Endothelial cell of umbilical vein (primary cell): ENCODE measurements at regions not wholly inside any gene's neighbourhood (a gene's known extent, or its start where the extent isn't known, plus 50 kb on each side); places are given as distances from the start of the nearest gene placed in this dataset.

ENCODE experiments used
- BruUV-seq: library from RNA; stranded (reverse); fragments of 400-500 nt; replicated peaks from 2 replicates; lab custom pipeline; 2021; lab: Mats Ljungman, UMichigan
- CTCF ChIA-PET: fragments of 300-600, 350-600 bp; sonication (Branson Sonifier 250); formaldehyde crosslinking; loops from one replicate; lab custom pipeline; 2021; ENCODE audit warnings: antibody characterized with exemption, inconsistent platforms; lab: Charles Lee
- POLR2A ChIA-PET: fragments of 300-600, 350-600 bp; sonication (Branson Sonifier 250); formaldehyde crosslinking; loops from one replicate; lab custom pipeline; 2021; ENCODE audit warnings: antibody characterized with exemption, inconsistent platforms; lab: Charles Lee
- DNase-seq: peaks from one replicate; pipeline ENCODE4 v3.0.0-alpha.2; 2011; ENCODE audit warnings: low read depth, low spot score
- FAIRE-seq: peaks from 2 replicates; lab custom pipeline; 2011; peaks lifted over from hg19 to GRCh38; lab: Jason Lieb, UNC
- H2AFZ ChIP-seq: 2 replicates; pipeline ENCODE4 v1.6.0; 2012; ENCODE audit warnings: low read depth, low read length, control low read depth, inconsistent platforms
- H3K27ac ChIP-seq: 2 replicates; pipeline ENCODE4 v1.5.1; 2011; ENCODE audit warnings: low read depth, mild to moderate bottlenecking, control low read depth, low read length, moderate library complexity; ENCODE audit not compliant: insufficient read depth
- H3K27me3 ChIP-seq, 2 experiments: 2 replicates each; pipeline versions ENCODE4 v1.6.0 to v1.6.1; 2011; ENCODE audit warnings: low read length in 2 of 2, mixed read lengths in 1 of 2; ENCODE audit not compliant: control insufficient read depth in 2 of 2, insufficient read depth in 2 of 2
- H3K36me3 ChIP-seq, 2 experiments: 2 replicates in 1 of 2; 3 replicates in 1 of 2; pipeline ENCODE4 v1.5.1; 2011; ENCODE audit warnings: low read length in 2 of 2, mild to moderate bottlenecking in 1 of 2, moderate library complexity in 1 of 2; ENCODE audit not compliant: control insufficient read depth in 2 of 2, insufficient read depth in 2 of 2; ENCODE audit errors: extremely low read depth in 1 of 2
- H3K4me1 ChIP-seq: 3 replicates; pipeline ENCODE4 v1.5.1; 2011; ENCODE audit warnings: mild to moderate bottlenecking, low read length; ENCODE audit not compliant: control insufficient read depth, insufficient read depth; ENCODE audit errors: extremely low read depth
- H3K4me2 ChIP-seq: 2 replicates; pipeline ENCODE4 v1.6.1; 2011; ENCODE audit warnings: low read length, control low read depth, mixed read lengths; ENCODE audit not compliant: insufficient read depth
- H3K4me3 ChIP-seq, 3 experiments: fragments of 200-600 bp in 1 of 3; sonication (generic), shearing (Covaris generic) in 1 of 3; replicated peaks in 1 of 3; 2 replicates each; pipeline ENCODE4 v1.5.1; 2011 to 2016; ENCODE audit warnings: control low read depth in 3 of 3, low read length in 3 of 3, mild to moderate bottlenecking in 2 of 3, inconsistent platforms in 1 of 3, low read depth in 1 of 3, moderate library complexity in 1 of 3; ENCODE audit not compliant: insufficient read depth in 1 of 3
- H3K79me2 ChIP-seq: 2 replicates; pipeline ENCODE4 v1.6.0; 2012; ENCODE audit warnings: low read length, inconsistent platforms; ENCODE audit not compliant: control insufficient read depth, insufficient read depth
- H3K9ac ChIP-seq: replicated peaks from 2 replicates; pipeline ENCODE3; 2011; ENCODE audit warnings: low read length, control low read depth; ENCODE audit not compliant: insufficient read depth; ENCODE audit errors: extremely low read depth
- H3K9me1 ChIP-seq: replicated peaks from 3 replicates; pipeline ENCODE4 v1.6.0; 2011; ENCODE audit warnings: mild to moderate bottlenecking, low read length; ENCODE audit not compliant: control insufficient read depth, insufficient read depth; ENCODE audit errors: extremely low read depth
- H3K9me3 ChIP-seq: replicated peaks from 2 replicates; pipeline ENCODE4 v1.5.1; 2012; ENCODE audit warnings: low read length, inconsistent platforms; ENCODE audit not compliant: control insufficient read depth, insufficient read depth
- H4K20me1 ChIP-seq: replicated peaks from 2 replicates; pipeline ENCODE3; 2011; ENCODE audit warnings: mild to moderate bottlenecking, low read length; ENCODE audit not compliant: control insufficient read depth, insufficient read depth; ENCODE audit errors: extremely low read depth
- EZH2 ChIP-seq: IDR thresholded peaks from 2 replicates; pipeline ENCODE4 v1.6.1; 2012; ENCODE audit warnings: borderline replicate concordance, low read depth, mild to moderate bottlenecking, moderate library complexity, low read length, inconsistent platforms; ENCODE audit not compliant: severe bottlenecking
- FOS ChIP-seq: IDR thresholded peaks from 2 replicates; pipeline ENCODE4 v1.6.1; 2011; ENCODE audit warnings: mild to moderate bottlenecking, low read length, moderate library complexity, borderline replicate concordance; ENCODE audit not compliant: insufficient read depth
- GATA2 ChIP-seq: IDR thresholded peaks from 2 replicates; pipeline ENCODE4 v1.7.0; 2011; ENCODE audit warnings: low read depth, mild to moderate bottlenecking, moderate library complexity, mixed read lengths, low read length; ENCODE audit not compliant: insufficient read length, insufficient read depth
- JUN ChIP-seq: IDR thresholded peaks from 2 replicates; pipeline ENCODE4 v1.6.1; 2011; ENCODE audit warnings: borderline replicate concordance, low read depth; ENCODE audit not compliant: insufficient read length, insufficient read depth
- MYC ChIP-seq: IDR thresholded peaks from one replicate; pipeline ENCODE4 v1.6.1; 2011; ENCODE audit warnings: mild to moderate bottlenecking, low read depth, low read length
- POLR2A ChIP-seq: IDR thresholded peaks from 2 replicates; pipeline ENCODE4 v1.6.1; 2012; ENCODE audit warnings: low read depth, mild to moderate bottlenecking, control low read depth, low read length
- POLR2AphosphoS5 ChIP-seq: IDR thresholded peaks from 2 replicates; pipeline ENCODE4 v1.6.1; 2012; ENCODE audit warnings: low read depth, mild to moderate bottlenecking, control low read depth, low read length, moderate library complexity; ENCODE audit not compliant: insufficient read depth
- dilution Hi-C: fragments of 300-500 bp; cut with MboI; formaldehyde crosslinking; loops from one replicate; pipeline ENCODE4 v1.15.0; 2019; ENCODE audit warnings: low sequenced_read_pairs; ENCODE audit not compliant: extremely low pct_ligation_motif_present
- intact Hi-C: fragments of 100-400 bp; cut with micrococcal nuclease; formaldehyde crosslinking; loops from one replicate; pipeline ENCODE4 v1.10.0; 2022
- TF ChIP-seq, protein P1 (sequence below), 2 donors: IDR thresholded peaks; 1 replicate in 1 of 2; 2 replicates in 1 of 2; pipeline ENCODE4 v1.5.1; 2011; ENCODE audit warnings: low read length in 2 of 2, mild to moderate bottlenecking in 2 of 2, moderate library complexity in 2 of 2, control low read depth in 1 of 2, inconsistent platforms in 1 of 2, low read depth in 1 of 2; ENCODE audit not compliant: insufficient read depth in 1 of 2; ENCODE audit errors: extremely low read depth in 1 of 2
- TF ChIP-seq, protein P2 (sequence below): IDR thresholded peaks from 2 replicates; pipeline ENCODE4 v1.6.1; 2011; ENCODE audit not compliant: insufficient read depth, insufficient read length

DNA sequence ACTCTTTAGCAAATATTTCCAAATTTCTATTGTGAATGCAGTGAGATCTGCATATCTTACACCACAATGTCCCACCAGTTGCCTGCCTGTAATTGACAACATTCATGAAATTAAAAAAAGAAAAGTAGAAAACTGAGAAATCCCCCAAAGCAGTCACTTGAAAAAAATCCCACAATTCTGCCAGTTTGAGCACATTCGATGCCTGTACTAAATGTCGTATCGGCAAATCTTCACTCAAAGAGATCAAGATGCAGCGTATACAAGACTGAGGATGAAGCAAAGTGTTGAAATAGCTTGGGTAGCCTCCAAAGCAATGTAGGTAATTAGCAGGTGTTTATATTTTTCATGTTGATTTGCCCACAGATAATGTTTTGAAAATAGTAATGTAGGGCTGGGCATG, 186.7 kb upstream of the ZEB2 start:
- no peaks in the 10 kb centered on the region for H3K79me2 ChIP-seq
- no peak for TF ChIP-seq GATA2
- TF ChIP-seq, protein P1, sequence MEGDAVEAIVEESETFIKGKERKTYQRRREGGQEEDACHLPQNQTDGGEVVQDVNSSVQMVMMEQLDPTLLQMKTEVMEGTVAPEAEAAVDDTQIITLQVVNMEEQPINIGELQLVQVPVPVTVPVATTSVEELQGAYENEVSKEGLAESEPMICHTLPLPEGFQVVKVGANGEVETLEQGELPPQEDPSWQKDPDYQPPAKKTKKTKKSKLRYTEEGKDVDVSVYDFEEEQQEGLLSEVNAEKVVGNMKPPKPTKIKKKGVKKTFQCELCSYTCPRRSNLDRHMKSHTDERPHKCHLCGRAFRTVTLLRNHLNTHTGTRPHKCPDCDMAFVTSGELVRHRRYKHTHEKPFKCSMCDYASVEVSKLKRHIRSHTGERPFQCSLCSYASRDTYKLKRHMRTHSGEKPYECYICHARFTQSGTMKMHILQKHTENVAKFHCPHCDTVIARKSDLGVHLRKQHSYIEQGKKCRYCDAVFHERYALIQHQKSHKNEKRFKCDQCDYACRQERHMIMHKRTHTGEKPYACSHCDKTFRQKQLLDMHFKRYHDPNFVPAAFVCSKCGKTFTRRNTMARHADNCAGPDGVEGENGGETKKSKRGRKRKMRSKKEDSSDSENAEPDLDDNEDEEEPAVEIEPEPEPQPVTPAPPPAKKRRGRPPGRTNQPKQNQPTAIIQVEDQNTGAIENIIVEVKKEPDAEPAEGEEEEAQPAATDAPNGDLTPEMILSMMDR (IDR thresholded peaks at IDR 0.05; ENCODE audit: extremely low read depth in 1 of 2, insufficient read depth in 1 of 2, low read depth in 1 of 2, low read length in 2 of 2), result no peak
- no peak for TF ChIP-seq FOS
- no peak for TF ChIP-seq JUN
- TF ChIP-seq POLR2AphosphoS5, result no peak
- TF ChIP-seq, protein P2, sequence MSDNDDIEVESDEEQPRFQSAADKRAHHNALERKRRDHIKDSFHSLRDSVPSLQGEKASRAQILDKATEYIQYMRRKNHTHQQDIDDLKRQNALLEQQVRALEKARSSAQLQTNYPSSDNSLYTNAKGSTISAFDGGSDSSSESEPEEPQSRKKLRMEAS, result no peak
- TF ChIP-seq POLR2A, result no peak
- no peak for TF ChIP-seq EZH2
- no peak for TF ChIP-seq MYC
- no peak overlapping the region for H3K4me3 ChIP-seq
- ChIA-PET POLR2A (no interaction called here), CTCF (no interaction called here)
- no peaks in the 10 kb centered on the region for H3K9me1 ChIP-seq
- H3K9ac ChIP-seq, result no peak overlapping the region
- dilution Hi-C loops (no loop called here), intact Hi-C loops (no loop called here)
- BruUV-seq, result no TSS peak
- no peak overlapping the region for H2AFZ ChIP-seq
- H4K20me1 ChIP-seq, result no peaks in the 10 kb centered on the region
- H3K9me3 ChIP-seq, result no peaks in the 10 kb centered on the region
- H3K27ac ChIP-seq, result no peak overlapping the region
- FAIRE-seq (no peak), DNase-seq (no peak)
- no peaks in the 10 kb centered on the region for H3K4me1 ChIP-seq
- H3K4me2 ChIP-seq, result no peak overlapping the region
- H3K27me3 ChIP-seq, result no peaks in the 10 kb centered on the region
- H3K36me3 ChIP-seq, result no peaks in the 10 kb centered on the region
